IMR-90 (cell line): ENCODE measurements at regions not wholly inside any gene's neighbourhood (a gene's known extent, or its start where the extent isn't known, plus 50 kb on each side); places are given as distances from the start of the nearest gene placed in this dataset.

Experiments used
- ATAC-seq: fragments of 200-7000 bp; cut with Tn5 transposase; 2 replicates; pipeline ENCODE4 v1.9.1; 2020; ENCODE audit warnings: low read depth, mild to moderate bottlenecking, moderate library complexity
- BruUV-seq: library from RNA; stranded (reverse); fragments of 400-500 nt; replicated peaks from 2 replicates; lab custom pipeline; 2021; lab: Mats Ljungman, UMichigan
- CTCF ChIA-PET: fragments of 300-600 bp; formaldehyde crosslinking; extraction: SDS; loops from one replicate; lab custom pipeline; 2021; ENCODE audit warnings: antibody characterized with exemption; lab: Yijun Ruan, JAX
- POLR2A ChIA-PET: fragments of 300-600 bp; sonication (Branson Sonifier 250); formaldehyde crosslinking; loops from one replicate; lab custom pipeline; 2022; ENCODE audit warnings: antibody characterized with exemption; ENCODE audit not compliant: unreplicated experiment; lab: Charles Lee
- DNase-seq: peaks from one replicate; pipeline ENCODE4 v3.0.0; 2013
- H2AFZ ChIP-seq: replicated peaks from 2 replicates; pipeline ENCODE3; 2013; ENCODE audit warnings: low read length, mild to moderate bottlenecking; ENCODE audit not compliant: poor library complexity
- H2AK5ac ChIP-seq: 2 replicates; pipeline ENCODE4 v1.6.1; 2013; ENCODE audit warnings: low read depth, low read length, inconsistent platforms
- H2AK9ac ChIP-seq: replicated peaks from 2 replicates; pipeline ENCODE3; 2013; ENCODE audit warnings: mild to moderate bottlenecking, low read depth, low read length, moderate library complexity; ENCODE audit not compliant: poor library complexity
- H2BK120ac ChIP-seq: 2 replicates; pipeline ENCODE4 v1.6.1; 2013; ENCODE audit warnings: low read depth, low read length, inconsistent platforms
- H2BK15ac ChIP-seq: 3 replicates; pipeline ENCODE4 v1.6.1; 2013; ENCODE audit warnings: low read depth, low read length, inconsistent platforms
- H2BK20ac ChIP-seq: 2 replicates; pipeline ENCODE4 v1.6.1; 2013; ENCODE audit warnings: low read depth, mild to moderate bottlenecking, inconsistent platforms, low read length, moderate library complexity
- H2BK5ac ChIP-seq: 2 replicates; pipeline ENCODE4 v1.6.1; 2013; ENCODE audit warnings: mild to moderate bottlenecking, low read depth, low read length, inconsistent platforms; ENCODE audit not compliant: poor library complexity, severe bottlenecking
- H3K14ac ChIP-seq: replicated peaks from 2 replicates; pipeline ENCODE4 v1.6.1; 2013; ENCODE audit warnings: low read depth, low read length, inconsistent platforms
- H3K18ac ChIP-seq: 2 replicates; pipeline ENCODE4 v1.6.1; 2013; ENCODE audit warnings: low read depth, low read length, control low read depth
- H3K23ac ChIP-seq: 2 replicates; pipeline ENCODE4 v1.6.1; 2013; ENCODE audit warnings: low read depth, low read length, inconsistent platforms
- H3K27ac ChIP-seq: 2 replicates; pipeline ENCODE4 v1.5.1; 2013; ENCODE audit warnings: mild to moderate bottlenecking, control low read depth, low read length; ENCODE audit not compliant: insufficient read depth
- H3K27me3 ChIP-seq: 2 replicates; pipeline ENCODE4 v1.6.1; 2013; ENCODE audit warnings: low read length; ENCODE audit not compliant: control insufficient read depth, insufficient read depth
- H3K36me3 ChIP-seq: 2 replicates; pipeline ENCODE4 v1.6.1; 2013; ENCODE audit warnings: low read length, mixed read lengths; ENCODE audit not compliant: control insufficient read depth, insufficient read depth
- H3K4ac ChIP-seq: 2 replicates; pipeline ENCODE4 v1.6.1; 2013; ENCODE audit warnings: low read depth, low read length, inconsistent platforms
- H3K4me1 ChIP-seq: 2 replicates; pipeline ENCODE4 v1.6.1; 2013; ENCODE audit warnings: low read length, mixed read lengths; ENCODE audit not compliant: control insufficient read depth, insufficient read depth
- H3K4me2 ChIP-seq: 2 replicates; pipeline ENCODE4 v1.6.1; 2013; ENCODE audit warnings: low read depth, mild to moderate bottlenecking, control low read depth, low read length, moderate library complexity
- H3K4me3 ChIP-seq: 2 replicates; pipeline ENCODE4 v1.5.1; 2013; ENCODE audit warnings: low read depth, mild to moderate bottlenecking, control low read depth, low read length, moderate library complexity; ENCODE audit not compliant: insufficient read depth
- H3K56ac ChIP-seq: 2 replicates; pipeline ENCODE4 v1.6.1; 2013; ENCODE audit warnings: low read length, inconsistent platforms; ENCODE audit not compliant: insufficient read depth; ENCODE audit errors: extremely low read depth
- H3K79me1 ChIP-seq, 2 experiments: 2 replicates each; pipeline ENCODE4 v1.6.1; 2013; ENCODE audit warnings: low read length in 2 of 2, inconsistent platforms in 1 of 2, low read depth in 1 of 2
- H3K9ac ChIP-seq: 2 replicates; pipeline ENCODE4 v1.6.1; 2013; ENCODE audit warnings: low read depth, low read length, control low read depth
- H3K9me1 ChIP-seq: 2 replicates; pipeline ENCODE4 v1.6.1; 2013; ENCODE audit warnings: low read length, inconsistent platforms; ENCODE audit not compliant: insufficient read depth
- H3K9me3 ChIP-seq: 2 replicates; pipeline ENCODE4 v1.6.1; 2013; ENCODE audit warnings: low read length; ENCODE audit not compliant: control insufficient read depth, insufficient read depth
- H4K20me1 ChIP-seq: 2 replicates; pipeline ENCODE4 v1.6.1; 2013; ENCODE audit warnings: low read length, inconsistent platforms; ENCODE audit not compliant: insufficient read depth
- H4K5ac ChIP-seq: 2 replicates; pipeline ENCODE4 v1.6.1; 2013; ENCODE audit warnings: mild to moderate bottlenecking, low read depth, low read length, control low read depth
- H4K8ac ChIP-seq, 2 experiments: 2 replicates each; pipeline ENCODE4 v1.6.1; 2013; ENCODE audit warnings: low read depth in 2 of 2, low read length in 2 of 2, control low read depth in 1 of 2, inconsistent platforms in 1 of 2
- H4K91ac ChIP-seq: 2 replicates; pipeline ENCODE4 v1.6.1; 2013; ENCODE audit warnings: low read depth, low read length, inconsistent platforms; ENCODE audit not compliant: insufficient read depth
- CEBPB ChIP-seq: IDR thresholded peaks from 2 replicates; pipeline ENCODE4 v1.6.1; 2012; ENCODE audit warnings: low read depth, low read length, improper control_type of control experiment
- WGBS, 2 experiments: methylation state at CpG; one replicate each; pipeline versions ENCODE4 v1.1.5 to v1.1.7; 2013; ENCODE audit warnings: missing lambda C conversion rate in 2 of 2; ENCODE audit not compliant: insufficient read length in 1 of 2; ENCODE audit errors: extremely low coverage in 2 of 2; 5-methylcytosine and 5-hydroxymethylcytosine counted together
- dilution Hi-C: fragments of 300-500 bp; cut with HindIII; formaldehyde crosslinking; loops from one replicate; pipeline ENCODE4 v1.14.3; 2018; ENCODE audit warnings: low sequenced_read_pairs; ENCODE audit not compliant: unreplicated experiment
- in situ Hi-C: fragments of 300-500 bp; cut with MboI; formaldehyde crosslinking; loops from 3 replicates; pipeline ENCODE4 v1.14.3; 2019; ENCODE audit warnings: low sequenced_read_pairs, inconsistent platforms, mixed read lengths
- intact Hi-C: fragments of 100-400 bp; cut with micrococcal nuclease; formaldehyde crosslinking; loops from 2 replicates; pipeline ENCODE4 v1.10.0; 2022
- TF ChIP-seq, protein P1 (sequence below): fragments of 150-350 bp; IDR thresholded peaks from 2 replicates; pipeline ENCODE4 v1.6.1; 2016; ENCODE audit warnings: low read depth, mild to moderate bottlenecking, low read length, moderate library complexity, borderline replicate concordance

DNA sequence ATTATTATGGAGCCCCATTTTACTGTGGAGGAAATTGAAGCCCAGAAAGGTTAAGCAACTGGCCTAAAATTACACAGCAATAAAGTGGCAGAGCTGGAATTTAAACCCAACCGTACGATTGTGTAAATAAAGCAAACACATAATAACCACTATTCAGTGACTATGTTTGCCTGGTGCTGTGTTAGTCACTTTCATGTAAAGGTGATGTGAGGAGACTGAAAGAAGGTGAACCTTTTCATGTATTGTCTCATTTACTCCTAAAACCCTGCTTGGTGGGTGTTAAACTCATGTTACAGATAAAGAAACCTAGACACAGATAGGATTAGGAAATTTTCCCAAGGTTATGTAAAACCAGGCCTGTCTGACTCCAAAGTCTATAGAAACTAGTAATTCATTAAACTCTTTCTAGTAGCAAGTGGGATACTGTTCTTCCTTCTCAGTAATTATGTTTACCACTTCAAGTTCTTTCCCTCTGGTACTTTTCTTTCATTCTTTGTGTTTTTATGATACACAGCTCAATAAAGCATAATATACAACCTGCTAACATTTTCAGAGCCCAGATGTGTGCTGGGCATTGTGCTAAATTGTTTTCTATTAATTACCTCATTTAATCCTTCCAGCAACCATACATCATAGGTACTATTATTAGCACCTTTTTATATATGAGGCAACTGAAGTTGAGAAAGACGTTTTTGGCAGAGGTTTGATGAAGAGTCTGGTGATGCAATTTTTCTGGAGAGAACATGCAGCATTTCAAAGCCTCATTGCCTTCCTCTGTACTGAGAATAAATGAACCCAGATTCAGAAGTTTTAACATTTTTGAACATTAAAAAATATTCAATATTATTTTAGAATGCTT, 202.7 kb downstream of the SPRY1 start:
- Histone ChIP-seq H3K9ac (no peak overlapping the region), H3K9me1 (peaks cover 3% of the 10 kb centered on the region; the same call in 1 of the 2 replicates), H2AK5ac (no peak overlapping the region), H3K36me3 (no peaks in the 10 kb centered on the region), H4K5ac (no peak overlapping the region), H3K14ac (no peak overlapping the region), H3K27ac (no peak overlapping the region), H4K8ac (no peak overlapping the region), H2BK20ac (no peak overlapping the region), H2BK15ac (no peak overlapping the region), H2BK120ac (peak overlapping the region; percentile 9; the same call in 1 of the 2 replicates), H3K79me1 (no peaks in the 10 kb centered on the region), H4K20me1 (no peaks in the 10 kb centered on the region), H3K4me2 (no peak overlapping the region), H3K4me3 (no peak overlapping the region), H3K4me1 (peaks cover 3% of the 10 kb centered on the region; the same call in 1 of the 2 replicates), H3K9me3 (no peaks in the 10 kb centered on the region), H2AK9ac (no peak overlapping the region), H2AFZ (no peak overlapping the region), H3K56ac (no peak overlapping the region), H3K23ac (no peak overlapping the region), H2BK5ac (no peak overlapping the region), H3K27me3 (no peaks in the 10 kb centered on the region), H3K18ac (no peak overlapping the region; the same call in 1 of the 2 replicates), H3K4ac (no peak overlapping the region), H4K91ac (no peak overlapping the region)
- TF ChIP-seq CEBPB, result peak; percentile 68
- TF ChIP-seq, protein P1, sequence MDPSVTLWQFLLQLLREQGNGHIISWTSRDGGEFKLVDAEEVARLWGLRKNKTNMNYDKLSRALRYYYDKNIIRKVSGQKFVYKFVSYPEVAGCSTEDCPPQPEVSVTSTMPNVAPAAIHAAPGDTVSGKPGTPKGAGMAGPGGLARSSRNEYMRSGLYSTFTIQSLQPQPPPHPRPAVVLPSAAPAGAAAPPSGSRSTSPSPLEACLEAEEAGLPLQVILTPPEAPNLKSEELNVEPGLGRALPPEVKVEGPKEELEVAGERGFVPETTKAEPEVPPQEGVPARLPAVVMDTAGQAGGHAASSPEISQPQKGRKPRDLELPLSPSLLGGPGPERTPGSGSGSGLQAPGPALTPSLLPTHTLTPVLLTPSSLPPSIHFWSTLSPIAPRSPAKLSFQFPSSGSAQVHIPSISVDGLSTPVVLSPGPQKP, result no peak
- CTCF ChIA-PET, result no interaction called here
- BruUV-seq, result no TSS peak
- WGBS, 2 experiments, result no CpG with 5 or more reads among the region's 3 CpGs
- dilution Hi-C loops, result no loop called here
- POLR2A ChIA-PET, result no interaction called here
- in situ Hi-C loops, result no loop called here
- peak; percentile 53 for DNase-seq
- intact Hi-C loops, result no loop called here
- no peak; the same call in 1 of the 2 replicates for ATAC-seq
